Cardiac fibroblast (primary cell): ENCODE measurements at regions not wholly inside any gene's neighbourhood (a gene's known extent, or its start where the extent isn't known, plus 50 kb on each side); places are given as distances from the start of the nearest gene placed in this dataset.

Experiments used
- DNase-seq, 2 donors: peaks; one replicate each; pipeline versions ENCODE4 v3.0.0 to v3.0.0-alpha.2; 2010; ENCODE audit warnings: low read depth in 2 of 2
- H3K4me3 ChIP-seq, 2 donors: replicated peaks in 1 of 2; 1 replicate in 1 of 2; 2 replicates in 1 of 2; pipeline ENCODE4 v1.5.1; 2011; ENCODE audit warnings: low read depth in 2 of 2, low read length in 2 of 2, mild to moderate bottlenecking in 2 of 2, moderate library complexity in 1 of 2
- CTCF ChIP-seq: IDR thresholded peaks from one replicate; pipeline ENCODE4 v1.5.1; 2011; ENCODE audit warnings: low read depth, mild to moderate bottlenecking, low read length, inconsistent platforms

- DNase-seq: no peak
- no peak for TF ChIP-seq CTCF
Measured at GRCh38 chr17:34782271-34782670, 179.0 kb downstream of the CCT6B start.

GRCh38 chr17:34781571-34782108 lies 179.6 kb downstream of the CCT6B start:
- no peak for DNase-seq
- H3K4me3 ChIP-seq: no peak overlapping the region
- no peak for TF ChIP-seq CTCF

More at GRCh38 chr17:34782271-34782670, 179.0 kb downstream of the CCT6B start:
- no peak overlapping the region for H3K4me3 ChIP-seq

GRCh38 chr17:34781071-34781470 lies 180.2 kb downstream of the CCT6B start:
- H3K4me3 ChIP-seq: no peak overlapping the region
- DNase-seq: no peak
- TF ChIP-seq CTCF: no peak

- TF ChIP-seq CTCF: no peak
- no peak overlapping the region for H3K4me3 ChIP-seq
- DNase-seq: no peak
Measured at GRCh38 chr17:34780438-34780837, 180.8 kb downstream of the CCT6B start.

GRCh38 chr17:34776456-34777443 lies 184.5 kb downstream of the CCT6B start:
- H3K4me3 ChIP-seq: no peak overlapping the region
- no peak for TF ChIP-seq CTCF
- no peak for DNase-seq

GRCh38 chr17:34773036-34773435 lies 188.2 kb downstream of the CCT6B start:
- no peak for DNase-seq
- TF ChIP-seq CTCF: no peak
- H3K4me3 ChIP-seq: no peak overlapping the region
